ENCODE measurements at regions not wholly inside any gene's neighbourhood (a gene's known extent, or its start where the extent isn't known, plus 50 kb on each side); places are given as distances from the start of the nearest gene placed in this dataset.

DNA sequence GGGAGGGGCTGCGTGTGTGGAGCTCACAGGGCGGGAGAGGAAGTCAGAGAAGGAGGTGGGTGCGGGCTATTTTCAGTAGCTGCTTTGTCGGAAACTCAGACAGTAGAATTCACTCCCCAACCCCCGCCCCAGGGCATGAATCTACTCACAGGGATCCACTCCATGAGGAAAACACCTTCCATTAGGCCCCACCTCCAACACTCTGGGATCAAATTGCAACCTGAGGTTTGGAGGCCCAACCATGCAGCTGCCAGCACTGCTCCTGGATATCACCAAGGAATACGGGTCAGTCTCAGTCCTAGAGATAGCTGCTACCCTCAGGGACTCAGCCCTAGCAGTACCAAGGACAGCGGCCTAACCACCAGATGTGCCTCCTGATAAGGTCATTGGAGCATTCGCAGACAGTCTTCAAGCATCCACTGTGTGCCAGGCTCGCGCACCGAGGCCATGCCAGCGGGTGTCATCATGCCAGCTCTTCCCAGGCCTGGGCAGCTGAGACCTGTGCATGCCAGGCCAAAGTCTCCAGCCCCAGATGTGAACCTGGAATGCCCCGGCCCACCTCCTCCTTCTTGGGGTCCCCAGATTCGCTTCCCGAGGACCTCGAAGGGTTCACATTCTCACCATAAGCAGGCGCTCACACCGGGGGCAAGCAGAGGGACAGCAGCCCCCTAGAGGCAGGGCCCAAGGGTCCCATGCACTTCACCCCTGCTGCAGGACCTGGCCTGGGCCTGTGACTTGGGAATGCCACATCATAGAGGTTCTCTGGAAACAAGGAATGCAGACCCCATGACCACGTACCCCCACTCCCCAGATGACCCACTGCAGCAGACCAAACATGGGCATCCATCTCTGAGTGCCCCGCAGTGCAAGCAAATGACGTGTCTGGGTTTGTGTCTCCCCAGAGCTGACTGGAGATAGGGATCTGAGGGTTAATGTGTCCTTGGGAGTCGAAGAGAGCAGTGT, 102.3 kb downstream of the ADRA2C start:
- no TSS peak for BruUV-seq (replicated peaks)

DNA sequence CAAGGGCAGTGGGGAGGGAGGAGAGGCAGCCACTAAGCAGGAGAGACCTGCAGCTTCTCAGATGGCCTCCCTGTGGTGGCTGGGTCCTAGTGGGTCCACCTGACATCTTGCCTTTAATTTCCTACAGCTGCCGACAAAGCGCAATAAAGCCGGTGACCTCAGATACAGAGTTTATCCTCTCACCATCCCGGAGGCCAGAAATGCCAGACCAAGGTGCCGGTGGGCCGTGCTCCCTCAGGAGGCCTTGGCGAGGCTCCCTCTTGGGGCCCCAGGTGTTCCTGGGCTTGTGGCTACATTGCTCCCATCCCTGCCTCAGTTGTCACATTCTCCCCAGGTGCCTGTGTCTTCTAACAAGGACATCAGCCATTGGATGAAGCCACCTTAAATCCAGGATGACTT, 103.0 kb downstream of the ADRA2C start:
- Histone ChIP-seq H3K79me2 (ENCODE audit: low read length) (no peaks in the 10 kb centered on the region), H3K4me3 (ENCODE audit: low read length) (no peak overlapping the region), H3K27ac (ENCODE audit: low read length) (no peak overlapping the region), H2AFZ (ENCODE audit: low read length) (no peak overlapping the region), H3K9ac (ENCODE audit: low read length) (no peak overlapping the region), H4K20me1 (ENCODE audit: low read length) (no peaks in the 10 kb centered on the region), H3K9me3 (ENCODE audit: low read length) (no peaks in the 10 kb centered on the region), H3F3A (ENCODE audit: low read length, unreplicated experiment) (no peaks in the 10 kb centered on the region), H3K27me3 (ENCODE audit: low read length) (peaks cover 32% of the 10 kb centered on the region; the same call in 1 of the 2 replicates), H3K4me1 (ENCODE audit: insufficient read depth, low read length) (no peaks in the 10 kb centered on the region), H3K9me2 (replicated peaks; ENCODE audit: low read length) (no peaks in the 10 kb centered on the region), H3K36me3 (ENCODE audit: low read depth, low read length) (no peaks in the 10 kb centered on the region), H3K4me2 (ENCODE audit: low read length) (no peak overlapping the region)
- DNase-seq = no peak
- intact Hi-C loops (cut with micrococcal nuclease) = no loop called here
- ChIA-PET CTCF (interaction anchor here (0.5 kb wide), 1 partner anchor 25 kb away, joined by 3 read pairs; no protein-coding TSS in a partner anchor), POLR2A (ENCODE audit: unreplicated experiment) (no interaction called here)
- no TSS peak for BruUV-seq (replicated peaks)
- TF ChIP-seq EZH2phosphoT487 (IDR thresholded peaks at IDR 0.05; ENCODE audit: borderline replicate concordance, low read length) (no peak), EZH2 (IDR thresholded peaks at IDR 0.05; ENCODE audit: low read length, unreplicated experiment) (no peak)
- TF ChIP-seq, protein P1, sequence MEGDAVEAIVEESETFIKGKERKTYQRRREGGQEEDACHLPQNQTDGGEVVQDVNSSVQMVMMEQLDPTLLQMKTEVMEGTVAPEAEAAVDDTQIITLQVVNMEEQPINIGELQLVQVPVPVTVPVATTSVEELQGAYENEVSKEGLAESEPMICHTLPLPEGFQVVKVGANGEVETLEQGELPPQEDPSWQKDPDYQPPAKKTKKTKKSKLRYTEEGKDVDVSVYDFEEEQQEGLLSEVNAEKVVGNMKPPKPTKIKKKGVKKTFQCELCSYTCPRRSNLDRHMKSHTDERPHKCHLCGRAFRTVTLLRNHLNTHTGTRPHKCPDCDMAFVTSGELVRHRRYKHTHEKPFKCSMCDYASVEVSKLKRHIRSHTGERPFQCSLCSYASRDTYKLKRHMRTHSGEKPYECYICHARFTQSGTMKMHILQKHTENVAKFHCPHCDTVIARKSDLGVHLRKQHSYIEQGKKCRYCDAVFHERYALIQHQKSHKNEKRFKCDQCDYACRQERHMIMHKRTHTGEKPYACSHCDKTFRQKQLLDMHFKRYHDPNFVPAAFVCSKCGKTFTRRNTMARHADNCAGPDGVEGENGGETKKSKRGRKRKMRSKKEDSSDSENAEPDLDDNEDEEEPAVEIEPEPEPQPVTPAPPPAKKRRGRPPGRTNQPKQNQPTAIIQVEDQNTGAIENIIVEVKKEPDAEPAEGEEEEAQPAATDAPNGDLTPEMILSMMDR (conservative IDR thresholded peaks at IDR 0.05; ENCODE audit: low read depth, low read length) = no peak
- no peak for ATAC-seq

More for the DNA sequence above, 102.3 kb downstream of the ADRA2C start:
- Histone ChIP-seq H3K4me3 (ENCODE audit: low read length) (no peak overlapping the region), H3K9ac (ENCODE audit: low read length) (no peak overlapping the region), H2AFZ (ENCODE audit: low read length) (no peak overlapping the region), H3K36me3 (ENCODE audit: low read depth, low read length) (no peaks in the 10 kb centered on the region), H3F3A (ENCODE audit: low read length, unreplicated experiment) (no peaks in the 10 kb centered on the region), H3K27me3 (ENCODE audit: low read length) (peaks cover 36% of the 10 kb centered on the region; the same call in 1 of the 2 replicates), H3K9me2 (replicated peaks; ENCODE audit: low read length) (no peaks in the 10 kb centered on the region), H4K20me1 (ENCODE audit: low read length) (no peaks in the 10 kb centered on the region), H3K9me3 (ENCODE audit: low read length) (no peaks in the 10 kb centered on the region), H3K79me2 (ENCODE audit: low read length) (no peaks in the 10 kb centered on the region), H3K4me2 (ENCODE audit: low read length) (no peak overlapping the region), H3K27ac (ENCODE audit: low read length) (no peak overlapping the region), H3K4me1 (ENCODE audit: insufficient read depth, low read length) (no peaks in the 10 kb centered on the region)
- CTCF ChIA-PET = no interaction called here
- DNase-seq = peak; percentile 23
- ATAC-seq = no peak
- TF ChIP-seq EZH2phosphoT487 (IDR thresholded peaks at IDR 0.05; ENCODE audit: borderline replicate concordance, low read length) = no peak
- TF ChIP-seq, protein P1 (conservative IDR thresholded peaks at IDR 0.05; ENCODE audit: low read depth, low read length) = no peak
- TF ChIP-seq EZH2 (IDR thresholded peaks at IDR 0.05; ENCODE audit: low read length, unreplicated experiment) = no peak
- intact Hi-C loops (cut with micrococcal nuclease) = no loop called here
- POLR2A ChIA-PET (ENCODE audit: unreplicated experiment) = no interaction called here

All from PC-3 (cell line).